ENCODE measurements at regions not wholly inside any gene's neighbourhood (a gene's known extent, or its start where the extent isn't known, plus 50 kb on each side); places are given as distances from the start of the nearest gene placed in this dataset.
"Not testable (repeated sequence)": the region's sequence is repeated elsewhere in the genome, so short reads cannot be mapped to it uniquely, and the experiment has no call there.

DNA sequence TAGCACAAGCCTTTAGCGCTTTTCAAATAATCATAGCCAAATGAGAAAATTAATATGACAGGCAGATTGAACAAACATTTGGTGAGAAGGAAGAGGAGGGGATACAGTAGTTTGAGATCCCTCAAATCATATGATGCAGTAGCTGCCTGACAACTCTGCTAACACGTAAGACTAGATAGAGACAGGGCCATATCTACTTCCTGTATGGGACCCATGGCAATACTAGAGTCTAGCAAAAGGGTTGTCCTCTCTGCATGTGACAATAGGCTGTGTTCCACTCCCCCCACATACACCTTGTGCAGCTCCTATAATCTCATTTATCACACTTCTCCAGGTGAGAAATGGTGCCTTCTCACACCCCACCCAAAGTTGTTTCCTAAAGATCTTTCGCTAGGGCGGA, 134.2 kb upstream of the NBPF9 start:
- TF ChIP-seq, protein P1, sequence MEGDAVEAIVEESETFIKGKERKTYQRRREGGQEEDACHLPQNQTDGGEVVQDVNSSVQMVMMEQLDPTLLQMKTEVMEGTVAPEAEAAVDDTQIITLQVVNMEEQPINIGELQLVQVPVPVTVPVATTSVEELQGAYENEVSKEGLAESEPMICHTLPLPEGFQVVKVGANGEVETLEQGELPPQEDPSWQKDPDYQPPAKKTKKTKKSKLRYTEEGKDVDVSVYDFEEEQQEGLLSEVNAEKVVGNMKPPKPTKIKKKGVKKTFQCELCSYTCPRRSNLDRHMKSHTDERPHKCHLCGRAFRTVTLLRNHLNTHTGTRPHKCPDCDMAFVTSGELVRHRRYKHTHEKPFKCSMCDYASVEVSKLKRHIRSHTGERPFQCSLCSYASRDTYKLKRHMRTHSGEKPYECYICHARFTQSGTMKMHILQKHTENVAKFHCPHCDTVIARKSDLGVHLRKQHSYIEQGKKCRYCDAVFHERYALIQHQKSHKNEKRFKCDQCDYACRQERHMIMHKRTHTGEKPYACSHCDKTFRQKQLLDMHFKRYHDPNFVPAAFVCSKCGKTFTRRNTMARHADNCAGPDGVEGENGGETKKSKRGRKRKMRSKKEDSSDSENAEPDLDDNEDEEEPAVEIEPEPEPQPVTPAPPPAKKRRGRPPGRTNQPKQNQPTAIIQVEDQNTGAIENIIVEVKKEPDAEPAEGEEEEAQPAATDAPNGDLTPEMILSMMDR (conservative IDR thresholded peaks at IDR 0.05; ENCODE audit: low read length), result not testable (repeated sequence)
- not testable (repeated sequence) for TF ChIP-seq EZH2phosphoT487 (IDR thresholded peaks at IDR 0.05; ENCODE audit: borderline replicate concordance, low read depth, low read length)
